Heart right ventricle (tissue), 16 donors: ENCODE measurements at regions not wholly inside any gene's neighbourhood (a gene's known extent, or its start where the extent isn't known, plus 50 kb on each side); places are given as distances from the start of the nearest gene placed in this dataset.

Experiments used
- ATAC-seq, 8 donors: fragments of 200-7000 bp; cut with Tn5 transposase; one replicate each; pipeline ENCODE4 v1.9.1; 2020; ENCODE audit warnings: mild to moderate bottlenecking in 8 of 8, moderate library complexity in 8 of 8, moderate number of reproducible peaks in 1 of 8
- DNase-seq, 2 donors: peaks; one replicate each; pipeline ENCODE4 v3.0.0-alpha.2; 2020
- H3K27ac ChIP-seq, 10 donors: fragments of 200-600 bp; sonication (generic) in 2 of 10; one replicate each; pipeline versions ENCODE4 v1.5.0 to v1.8.0; 2020 to 2022; ENCODE audit warnings: mild to moderate bottlenecking in 3 of 10
- H3K27me3 ChIP-seq, 7 donors: fragments of 200-600 bp; one replicate each; pipeline ENCODE4 v1.8.0; 2021 to 2022; ENCODE audit warnings: mild to moderate bottlenecking in 2 of 7
- H3K36me3 ChIP-seq, 9 donors: fragments of 200-600 bp; sonication (generic) in 1 of 9; one replicate each; pipeline versions ENCODE4 v1.5.0 to v1.8.0; 2020 to 2022; ENCODE audit warnings: mild to moderate bottlenecking in 2 of 9
- H3K4me1 ChIP-seq, 9 donors: fragments of 200-600 bp; sonication (generic) in 1 of 9; one replicate each; pipeline versions ENCODE4 v1.5.0 to v1.8.0; 2020 to 2022; ENCODE audit warnings: mild to moderate bottlenecking in 4 of 9
- H3K4me3 ChIP-seq, 10 donors: fragments of 200-600 bp; sonication (generic) in 2 of 10; one replicate each; pipeline versions ENCODE4 v1.5.0 to v1.8.0; 2020 to 2022; ENCODE audit warnings: mild to moderate bottlenecking in 7 of 10, moderate library complexity in 2 of 10
- H3K9me3 ChIP-seq, 11 donors: fragments of 200-600 bp in 10 of 11; sonication (generic) in 2 of 11; one replicate each; pipeline versions ENCODE4 v1.5.0 to v1.8.0; 2013 to 2022; ENCODE audit warnings: mild to moderate bottlenecking in 2 of 11, control low read depth in 1 of 11, moderate library complexity in 1 of 11
- whole genome bisulfite sequencing, 2 donors: extraction: QIAGEN DNeasy Blood & Tissue Kit; methylation state at CpG; one replicate each; pipeline ENCODE4 v1.1.7; 2013; ENCODE audit warnings: inconsistent platforms in 1 of 2; 5-methylcytosine and 5-hydroxymethylcytosine counted together
- intact Hi-C, 10 donors: fragments of 100-400 bp; cut with DNase I; formaldehyde crosslinking; loops; one replicate each; pipeline versions ENCODE4 v1.11.1 to v1.14.2; 2022
- TF ChIP-seq, protein P1 (sequence below), 9 donors: fragments of 200-600 bp; sonication (generic) in 2 of 9; IDR thresholded peaks; one replicate each; pipeline versions ENCODE4 v1.5.0 to v1.8.0; 2021 to 2022; ENCODE audit warnings: antibody characterized with exemption in 9 of 9, mild to moderate bottlenecking in 5 of 9, moderate library complexity in 1 of 9
- donor health status: Arrhythmogenic right ventricular cardiomyopathy.
- donor health status: ischemic (EF 13 %, LVEDD 7.1; RV severe dilation, severe dysfunction).
- donor health status: healthy with polysubstance abuse.
- donor health status: DM: no; HTN: yes; CAD: no.
- donor health status: DM: no; HTN: no; CAD: no.
- donor health status: ischemic (EF 25% LVEDD 6.9; RV normal size, moderate dysfunction).
- donor health status: ischemic (EF 25% LVEDD 5.7; RV mildly dilated, moderate dysfunction).
- donor health status: healthy.
- donor health status: DM: yes; HTN: yes; CAD: no.
- donor health status: Ischemic cardiomyopathy.
- donor health status: ischemic (EF 35%, LVEDD 5.7; RV mildly dilated, moderate dysfunction).
- donor health status: nonischemic (EF 11% LVEDD 7.7; RV severe dilation, severe dysfunction).
- donor health status: DM: yes; HTN: yes; CAD: no.
- donor health status: PGD.
- donor health status: ischemic (EF 29% LVEDD 5.4; RV normal size, mild dysfunction).
- donor health status: nonischemic (EF 23%, LVEDD 6.1; RV moderate dilation, normal function).

- Histone ChIP-seq H3K4me1 (no peaks in the 10 kb centered on the region), H3K4me3 (no peak overlapping the region), H3K9me3 (peaks cover 0 to 8% (median 1%) of the 10 kb centered on the region in 11 donors), H3K27ac (no peak overlapping the region), H3K36me3 (no peaks in the 10 kb centered on the region), H3K27me3 (no peaks in the 10 kb centered on the region)
- no peak for ATAC-seq
- intact Hi-C loops = no loop called here
- TF ChIP-seq, protein P1, sequence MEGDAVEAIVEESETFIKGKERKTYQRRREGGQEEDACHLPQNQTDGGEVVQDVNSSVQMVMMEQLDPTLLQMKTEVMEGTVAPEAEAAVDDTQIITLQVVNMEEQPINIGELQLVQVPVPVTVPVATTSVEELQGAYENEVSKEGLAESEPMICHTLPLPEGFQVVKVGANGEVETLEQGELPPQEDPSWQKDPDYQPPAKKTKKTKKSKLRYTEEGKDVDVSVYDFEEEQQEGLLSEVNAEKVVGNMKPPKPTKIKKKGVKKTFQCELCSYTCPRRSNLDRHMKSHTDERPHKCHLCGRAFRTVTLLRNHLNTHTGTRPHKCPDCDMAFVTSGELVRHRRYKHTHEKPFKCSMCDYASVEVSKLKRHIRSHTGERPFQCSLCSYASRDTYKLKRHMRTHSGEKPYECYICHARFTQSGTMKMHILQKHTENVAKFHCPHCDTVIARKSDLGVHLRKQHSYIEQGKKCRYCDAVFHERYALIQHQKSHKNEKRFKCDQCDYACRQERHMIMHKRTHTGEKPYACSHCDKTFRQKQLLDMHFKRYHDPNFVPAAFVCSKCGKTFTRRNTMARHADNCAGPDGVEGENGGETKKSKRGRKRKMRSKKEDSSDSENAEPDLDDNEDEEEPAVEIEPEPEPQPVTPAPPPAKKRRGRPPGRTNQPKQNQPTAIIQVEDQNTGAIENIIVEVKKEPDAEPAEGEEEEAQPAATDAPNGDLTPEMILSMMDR (IDR thresholded peaks at IDR 0.05) = no peak
- DNase-seq = no peak
- WGBS, 2 donors = 90 to 92% methylated on average over 9 of the region's 9 CpGs
These were observed 361.7 kb upstream of the MAP3K7 start for GRCh38 chr6:90948540-90948939.

DNA sequence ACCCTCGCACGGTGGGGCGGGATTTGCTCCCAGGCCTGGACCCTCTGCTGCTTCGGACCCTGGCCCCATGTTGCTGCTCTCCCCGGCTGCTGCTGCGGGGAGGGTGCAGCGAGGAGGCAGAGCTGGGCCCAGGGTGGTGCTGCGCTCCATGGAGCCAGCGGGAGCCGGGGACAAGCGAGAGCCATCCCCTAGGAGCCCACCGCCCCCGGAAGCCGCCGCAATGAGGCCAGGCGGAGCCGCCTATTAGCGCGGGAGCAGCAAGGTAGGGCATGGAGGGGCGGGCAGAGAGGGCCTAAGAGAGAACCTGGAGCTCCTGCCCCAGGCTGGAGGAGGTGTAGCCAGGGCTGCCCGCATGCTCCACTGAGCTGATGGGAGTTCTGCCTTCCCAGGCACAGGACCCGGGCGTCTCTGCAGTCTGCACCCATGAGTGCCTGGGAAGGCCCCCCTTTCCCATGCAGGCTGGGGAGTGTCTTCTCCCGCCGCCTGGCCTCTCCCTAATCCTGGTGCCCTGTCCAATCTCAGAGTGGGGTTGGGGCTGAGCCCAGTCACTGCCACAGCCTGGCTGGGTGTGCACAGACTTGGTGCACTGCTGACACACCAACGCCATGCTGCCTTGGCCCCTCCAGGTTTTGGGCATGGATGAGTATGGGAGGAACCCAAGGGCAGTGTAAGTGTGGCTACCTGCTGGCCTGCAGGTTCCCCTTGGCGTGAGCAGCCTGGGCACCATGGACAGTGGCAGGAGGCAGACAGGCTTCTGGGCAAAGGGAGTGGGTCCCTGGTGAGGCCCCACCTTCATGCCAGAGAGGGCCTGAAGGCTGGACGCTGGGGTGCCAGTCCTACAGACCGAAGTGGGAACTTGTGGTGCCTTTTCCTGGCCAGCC is 360.6 kb upstream of the MAP3K7 start:
- Histone ChIP-seq H3K36me3 (no peaks in the 10 kb centered on the region), H3K4me3 (no peak overlapping the region), H3K27ac (no peak overlapping the region), H3K9me3 (no peaks in the 10 kb centered on the region), H3K4me1 (no peaks in the 10 kb centered on the region), H3K27me3 (no peaks in the 10 kb centered on the region)
- TF ChIP-seq, protein P1 (IDR thresholded peaks at IDR 0.05) = no peak
- ATAC-seq (peak in 1 of 8 donors; percentile 50), DNase-seq (no peak)
- WGBS, 2 donors = 96 to 97% methylated on average over 29 of the region's 29 CpGs
- intact Hi-C loops = no loop called here

GRCh38 chr6:90941885-90942284 is 355.0 kb upstream of the MAP3K7 start:
- Histone ChIP-seq H3K9me3 (no peaks in the 10 kb centered on the region), H3K27ac (no peak overlapping the region), H3K4me1 (peaks cover 0 to 5% (median 0%) of the 10 kb centered on the region in 9 donors), H3K4me3 (no peak overlapping the region), H3K36me3 (no peaks in the 10 kb centered on the region), H3K27me3 (no peaks in the 10 kb centered on the region)
- DNase-seq = no peak
- 85 to 86% methylated on average over 7 of the region's 7 CpGs for WGBS, 2 donors
- intact Hi-C loops = loop anchor here in 1 of 10 donors (5.0 kb wide), 1 partner anchor 140 kb away; no protein-coding TSS in a partner anchor
- no peak for ATAC-seq
- TF ChIP-seq, protein P1 (IDR thresholded peaks at IDR 0.05) = no peak

GRCh38 chr6:90940812-90941481 is 354.1 kb upstream of the MAP3K7 start:
- H3K4me1 ChIP-seq = peaks cover 0 to 5% (median 0%) of the 10 kb centered on the region in 9 donors
- no peaks in the 10 kb centered on the region for H3K36me3 ChIP-seq
- H3K9me3 ChIP-seq = no peaks in the 10 kb centered on the region
- intact Hi-C loops = loop anchor here in 1 of 10 donors (5.0 kb wide), 1 partner anchor 141 kb away; no protein-coding TSS in a partner anchor
- 21 to 28% methylated on average over 5 of the region's 5 CpGs for WGBS, 2 donors
- H3K4me3 ChIP-seq = peak overlapping the region in 1 of 10 donors; percentile 14
- H3K27ac ChIP-seq = peak overlapping the region in 1 of 10 donors; percentile 2
- peak in 6 of 8 donors; percentile 38 to 71 (median 54) for ATAC-seq
- TF ChIP-seq, protein P1 (IDR thresholded peaks at IDR 0.05) = peak; percentile 25 to 66 (median 55)
- DNase-seq = no peak
- no peaks in the 10 kb centered on the region for H3K27me3 ChIP-seq
